Endothelial cell (in vitro differentiated cells): ENCODE measurements at regions not wholly inside any gene's neighbourhood (a gene's known extent, or its start where the extent isn't known, plus 50 kb on each side); places are given as distances from the start of the nearest gene placed in this dataset.

Experiments
- DNase-seq: peaks from one replicate; pipeline ENCODE4 v3.0.0; 2021; ENCODE audit warnings: low spot score
- H3K27ac Mint-ChIP-seq: one replicate; pipeline ENCODE4 v1.8.0; 2021; ENCODE audit warnings: mixed read lengths, inconsistent platforms; ENCODE audit not compliant: unreplicated experiment
- H3K27me3 Mint-ChIP-seq: one replicate; pipeline ENCODE4 v1.8.0; 2021; ENCODE audit warnings: mild to moderate bottlenecking, moderate library complexity, mixed read lengths, inconsistent platforms; ENCODE audit not compliant: unreplicated experiment
- H3K36me3 Mint-ChIP-seq: one replicate; pipeline ENCODE4 v1.8.0; 2021; ENCODE audit warnings: mild to moderate bottlenecking, low read depth, mixed read lengths, inconsistent platforms; ENCODE audit not compliant: unreplicated experiment
- H3K4me1 Mint-ChIP-seq: one replicate; pipeline ENCODE4 v1.8.0; 2021; ENCODE audit warnings: mild to moderate bottlenecking, mixed read lengths, inconsistent platforms; ENCODE audit not compliant: unreplicated experiment
- H3K4me3 Mint-ChIP-seq: one replicate; pipeline ENCODE4 v1.8.0; 2021; ENCODE audit warnings: mild to moderate bottlenecking, mixed read lengths, inconsistent platforms; ENCODE audit not compliant: unreplicated experiment
- H3K9me3 Mint-ChIP-seq: one replicate; pipeline ENCODE4 v1.8.0; 2021; ENCODE audit warnings: mixed read lengths, inconsistent platforms; ENCODE audit not compliant: unreplicated experiment
- CTCF ChIP-seq: fragments of 200-600 bp; sonication (generic); IDR thresholded peaks from one replicate; pipeline ENCODE4 v1.5.0; 2021; ENCODE audit warnings: antibody characterized with exemption; ENCODE audit not compliant: unreplicated experiment

GRCh38 chr18:3358310-3358709, 91.7 kb upstream of the TGIF1 start:
- no peaks in the 10 kb centered on the region for H3K9me3 Mint-ChIP-seq

GRCh38 chr18:3360211-3360610, 89.8 kb upstream of the TGIF1 start:
- TF ChIP-seq CTCF = no peak
- no peak for DNase-seq
- Mint-ChIP-seq H3K4me1 (no peaks in the 10 kb centered on the region), H3K27ac (no peak overlapping the region), H3K27me3 (no peaks in the 10 kb centered on the region), H3K9me3 (no peaks in the 10 kb centered on the region), H3K4me3 (no peak overlapping the region), H3K36me3 (no peaks in the 10 kb centered on the region)

More at GRCh38 chr18:3358310-3358709, 91.7 kb upstream of the TGIF1 start:
- no peaks in the 10 kb centered on the region for H3K36me3 Mint-ChIP-seq
- H3K27ac Mint-ChIP-seq = no peak overlapping the region
- no peak overlapping the region for H3K4me3 Mint-ChIP-seq
- TF ChIP-seq CTCF = no peak
- DNase-seq = no peak
- H3K27me3 Mint-ChIP-seq = no peaks in the 10 kb centered on the region
- no peaks in the 10 kb centered on the region for H3K4me1 Mint-ChIP-seq

GRCh38 chr18:3367491-3368091, 82.4 kb upstream of the TGIF1 start:
- H3K36me3 Mint-ChIP-seq = no peaks in the 10 kb centered on the region
- H3K27me3 Mint-ChIP-seq = no peaks in the 10 kb centered on the region
- H3K4me1 Mint-ChIP-seq = no peaks in the 10 kb centered on the region
- no peak for DNase-seq
- TF ChIP-seq CTCF = no peak
- no peaks in the 10 kb centered on the region for H3K9me3 Mint-ChIP-seq
- no peak overlapping the region for H3K27ac Mint-ChIP-seq
- H3K4me3 Mint-ChIP-seq = no peak overlapping the region

GRCh38 chr18:3368193-3368592, 81.8 kb upstream of the TGIF1 start:
- no peak overlapping the region for H3K4me3 Mint-ChIP-seq
- no peak for DNase-seq
- no peaks in the 10 kb centered on the region for H3K9me3 Mint-ChIP-seq
- TF ChIP-seq CTCF = no peak
- H3K4me1 Mint-ChIP-seq = no peaks in the 10 kb centered on the region
- H3K36me3 Mint-ChIP-seq = no peaks in the 10 kb centered on the region
- no peaks in the 10 kb centered on the region for H3K27me3 Mint-ChIP-seq
- H3K27ac Mint-ChIP-seq = no peak overlapping the region

GRCh38 chr18:3379685-3380084, 70.3 kb upstream of the TGIF1 start:
- H3K9me3 Mint-ChIP-seq = no peaks in the 10 kb centered on the region
- no peak overlapping the region for H3K4me3 Mint-ChIP-seq
- H3K27me3 Mint-ChIP-seq = peaks cover 2% of the 10 kb centered on the region

More at GRCh38 chr18:3379685-3380084, 70.3 kb upstream of the TGIF1 start:
- Mint-ChIP-seq H3K27ac (no peak overlapping the region), H3K4me1 (no peaks in the 10 kb centered on the region), H3K36me3 (no peaks in the 10 kb centered on the region)
- TF ChIP-seq CTCF = no peak
- DNase-seq = no peak
